Liver (tissue), 8 donors: ENCODE measurements at regions not wholly inside any gene's neighbourhood (a gene's known extent, or its start where the extent isn't known, plus 50 kb on each side); places are given as distances from the start of the nearest gene placed in this dataset.

ENCODE experiments used
- DNase-seq: peaks from one replicate; pipeline ENCODE4 v3.0.0-alpha.2; 2017; ENCODE audit warnings: low spot score
- H3K27ac ChIP-seq, 2 donors: one replicate each; pipeline ENCODE4 v1.7.0; 2013; ENCODE audit warnings: inconsistent platforms in 2 of 2, low read length in 2 of 2, control low read depth in 1 of 2, low read depth in 1 of 2, mild to moderate bottlenecking in 1 of 2
- H3K27me3 ChIP-seq, 4 donors: one replicate each; pipeline versions ENCODE4 v1.6.1 to v1.7.0; 2013; ENCODE audit warnings: low read length in 3 of 4, inconsistent platforms in 1 of 4, mild to moderate bottlenecking in 1 of 4, moderate library complexity in 1 of 4; ENCODE audit not compliant: control insufficient read depth in 4 of 4, insufficient read depth in 4 of 4
- H3K36me3 ChIP-seq, 4 donors: one replicate each; pipeline versions ENCODE4 v1.6.1 to v1.7.0; 2013; ENCODE audit warnings: low read length in 3 of 4, mild to moderate bottlenecking in 3 of 4, low read depth in 1 of 4, moderate library complexity in 1 of 4; ENCODE audit not compliant: control insufficient read depth in 4 of 4, insufficient read depth in 3 of 4
- H3K4me1 ChIP-seq, 4 donors: one replicate each; pipeline versions ENCODE4 v1.6.1 to v1.7.0; 2013; ENCODE audit warnings: low read length in 3 of 4, mild to moderate bottlenecking in 3 of 4, moderate library complexity in 1 of 4; ENCODE audit not compliant: control insufficient read depth in 4 of 4, insufficient read depth in 4 of 4
- H3K4me3 ChIP-seq, 3 donors: one replicate each; pipeline versions ENCODE4 v1.6.1 to v1.7.0; 2013; ENCODE audit warnings: low read length in 3 of 3, control low read depth in 1 of 3, low read depth in 1 of 3, mild to moderate bottlenecking in 1 of 3
- H3K9ac ChIP-seq, 2 donors: one replicate each; pipeline ENCODE4 v1.7.0; 2013; ENCODE audit warnings: low read length in 2 of 2, mild to moderate bottlenecking in 2 of 2, moderate library complexity in 2 of 2, control low read depth in 1 of 2, low read depth in 1 of 2
- H3K9me3 ChIP-seq, 4 donors: one replicate each; pipeline versions ENCODE4 v1.6.1 to v1.7.0; 2013; ENCODE audit warnings: low read length in 3 of 4; ENCODE audit not compliant: control insufficient read depth in 4 of 4
- ATF3 ChIP-seq: IDR thresholded peaks from 2 replicates; pipeline ENCODE4 v1.6.1; 2016; ENCODE audit warnings: antibody characterized with exemption
- CTCF ChIP-seq: fragments of 150-350 bp; IDR thresholded peaks from 2 replicates; pipeline ENCODE4 v1.5.1; 2017; ENCODE audit warnings: improper control_type of control experiment, low read depth, low read length; ENCODE audit not compliant: missing input control
- EGR1 ChIP-seq, 2 donors: IDR thresholded peaks; 2 replicates each; pipeline ENCODE4 v1.6.1; 2016 to 2018; ENCODE audit warnings: antibody characterized with exemption in 2 of 2, low read depth in 2 of 2
- GABPA ChIP-seq, 2 donors: IDR thresholded peaks in 1 of 2; conservative IDR thresholded peaks in 1 of 2; 2 replicates each; pipeline ENCODE4 v1.6.1; 2016; ENCODE audit warnings: antibody characterized with exemption in 2 of 2, mild to moderate bottlenecking in 1 of 2, moderate library complexity in 1 of 2
- HNF4A ChIP-seq, 2 donors: conservative IDR thresholded peaks; 2 replicates each; pipeline ENCODE4 v1.6.1; 2016; ENCODE audit warnings: antibody characterized with exemption in 2 of 2, mild to moderate bottlenecking in 2 of 2
- HNF4G ChIP-seq: IDR thresholded peaks from 2 replicates; pipeline ENCODE4 v1.6.1; 2016; ENCODE audit warnings: antibody characterized with exemption
- JUND ChIP-seq, 2 donors: IDR thresholded peaks; 2 replicates each; pipeline ENCODE4 v1.6.1; 2016; ENCODE audit warnings: antibody characterized with exemption in 2 of 2
- NR2F2 ChIP-seq: IDR thresholded peaks from 2 replicates; pipeline ENCODE4 v1.6.1; 2016; ENCODE audit warnings: antibody characterized with exemption
- REST ChIP-seq: IDR thresholded peaks from 2 replicates; pipeline ENCODE4 v1.6.1; 2016; ENCODE audit warnings: antibody characterized with exemption, mild to moderate bottlenecking
- RXRA ChIP-seq, 2 donors: IDR thresholded peaks; 2 replicates each; pipeline ENCODE4 v1.6.1; 2017 to 2018; ENCODE audit warnings: antibody characterized with exemption in 2 of 2, mild to moderate bottlenecking in 1 of 2
- SP1 ChIP-seq: IDR thresholded peaks from 2 replicates; pipeline ENCODE4 v1.6.1; 2018; ENCODE audit warnings: antibody characterized with exemption, mild to moderate bottlenecking
- TAF1 ChIP-seq: conservative IDR thresholded peaks from 2 replicates; pipeline ENCODE4 v1.6.1; 2016; ENCODE audit warnings: antibody characterized with exemption, mild to moderate bottlenecking
- YY1 ChIP-seq: IDR thresholded peaks from 2 replicates; pipeline ENCODE4 v1.6.1; 2016; ENCODE audit warnings: antibody characterized with exemption, mild to moderate bottlenecking
- WGBS: extraction: QIAGEN DNeasy Blood & Tissue Kit; methylation state at CpG from one replicate; pipeline ENCODE4 v1.1.7; 2013; 5-methylcytosine and 5-hydroxymethylcytosine counted together
- donor health status: healthy.
- donor health status: healthy.
- donor health status: healthy.
- donor health status: healthy.
- donor health status: healthy.

GRCh38 chr4:108223313-108223712 is 54.6 kb upstream of the LEF1 start:
- Histone ChIP-seq H3K9me3 (no peaks in the 10 kb centered on the region), H3K4me1 (peaks cover 0 to 2% (median 0%) of the 10 kb centered on the region in 4 donors), H3K27ac (no peak overlapping the region), H3K27me3 (no peaks in the 10 kb centered on the region), H3K4me3 (no peak overlapping the region), H3K36me3 (no peaks in the 10 kb centered on the region), H3K9ac (no peak overlapping the region)
- TF ChIP-seq RXRA (IDR thresholded peaks at IDR 0.05) (no peak), CTCF (no peak), REST (no peak), GABPA (IDR thresholded peaks at IDR 0.05 in 1 of 2, conservative IDR thresholded peaks at IDR 0.05 in 1 of 2) (no peak), JUND (IDR thresholded peaks at IDR 0.05) (no peak), YY1 (no peak), HNF4G (no peak)
- DNase-seq: no peak

- H3K9ac ChIP-seq: no peak overlapping the region
- H3K4me1 ChIP-seq: no peaks in the 10 kb centered on the region
- H3K9me3 ChIP-seq: no peaks in the 10 kb centered on the region
- 90% methylated on average over 5 of the region's 5 CpGs for WGBS
- TF ChIP-seq JUND (IDR thresholded peaks at IDR 0.05): no peak
- TF ChIP-seq HNF4A (conservative IDR thresholded peaks at IDR 0.05): no peak
- TF ChIP-seq NR2F2: no peak
- no peak for TF ChIP-seq REST
- TF ChIP-seq TAF1: no peak
- no peak for TF ChIP-seq EGR1 (IDR thresholded peaks at IDR 0.05; ENCODE audit: low read depth in 2 of 2)
- TF ChIP-seq ATF3: no peak
- no peak for TF ChIP-seq HNF4G
- no peak for TF ChIP-seq SP1
- H3K36me3 ChIP-seq: no peaks in the 10 kb centered on the region
- H3K4me3 ChIP-seq: no peak overlapping the region
- no peaks in the 10 kb centered on the region for H3K27me3 ChIP-seq
- no peak overlapping the region for H3K27ac ChIP-seq
- DNase-seq: no peak
Measured at GRCh38 chr4:108219998-108220397, 51.3 kb upstream of the LEF1 start.
